ENCODE measurements at regions not wholly inside any gene's neighbourhood (a gene's known extent, or its start where the extent isn't known, plus 50 kb on each side); places are given as distances from the start of the nearest gene placed in this dataset.

- no peaks in the 10 kb centered on the region for H3K9me3 ChIP-seq (replicated peaks; ENCODE audit: control insufficient read depth, insufficient read depth, low read length)
- H3K27ac ChIP-seq (ENCODE audit: insufficient read depth, low read depth, low read length): no peak overlapping the region
- no peaks in the 10 kb centered on the region for H3K4me1 ChIP-seq (ENCODE audit: control insufficient read depth, extremely low read depth, insufficient read depth, low read length)
- H2AFZ ChIP-seq (ENCODE audit: low read depth, low read length): no peak overlapping the region
- CTCF ChIA-PET: no interaction called here
- no peak for FAIRE-seq
- H4K20me1 ChIP-seq (replicated peaks; ENCODE audit: control insufficient read depth, extremely low read depth, insufficient read depth, low read length): no peaks in the 10 kb centered on the region
- intact Hi-C loops (cut with micrococcal nuclease) (no loop called here), dilution Hi-C loops (cut with MboI; ENCODE audit: extremely low pct_ligation_motif_present, low sequenced_read_pairs) (no loop called here)
- no peak overlapping the region for H3K4me2 ChIP-seq (ENCODE audit: insufficient read depth, low read length)
- H3K27me3 ChIP-seq (ENCODE audit: control insufficient read depth in 2 of 2, insufficient read depth in 2 of 2, low read length in 2 of 2): no peaks in the 10 kb centered on the region
- no TSS peak for BruUV-seq (replicated peaks)
- H3K36me3 ChIP-seq (ENCODE audit: control insufficient read depth in 2 of 2, extremely low read depth in 1 of 2, insufficient read depth in 2 of 2, low read length in 2 of 2): no peaks in the 10 kb centered on the region
- no peaks in the 10 kb centered on the region for H3K9me1 ChIP-seq (replicated peaks; ENCODE audit: control insufficient read depth, extremely low read depth, insufficient read depth, low read length)
- H3K79me2 ChIP-seq (ENCODE audit: control insufficient read depth, insufficient read depth, low read length): no peaks in the 10 kb centered on the region
- POLR2A ChIA-PET: no interaction called here
- DNase-seq (ENCODE audit: low read depth, low spot score): no peak
- no peak for TF ChIP-seq POLR2AphosphoS5 (IDR thresholded peaks at IDR 0.05; ENCODE audit: insufficient read depth, low read depth, low read length)
- no peak for TF ChIP-seq CTCF (IDR thresholded peaks at IDR 0.05; ENCODE audit: extremely low read depth in 1 of 2, insufficient read depth in 1 of 2, low read depth in 1 of 2, low read length in 2 of 2)
- no peak for TF ChIP-seq EZH2 (IDR thresholded peaks at IDR 0.05; ENCODE audit: borderline replicate concordance, low read depth, low read length, severe bottlenecking)
- TF ChIP-seq FOS (IDR thresholded peaks at IDR 0.05; ENCODE audit: borderline replicate concordance, insufficient read depth, low read length): no peak
- TF ChIP-seq JUN (IDR thresholded peaks at IDR 0.05; ENCODE audit: borderline replicate concordance, insufficient read depth, insufficient read length, low read depth): no peak
- no peak for TF ChIP-seq GATA2 (IDR thresholded peaks at IDR 0.05; ENCODE audit: insufficient read depth, insufficient read length, low read depth, low read length)
- TF ChIP-seq POLR2A (IDR thresholded peaks at IDR 0.05; ENCODE audit: low read depth, low read length): no peak
- no peak for TF ChIP-seq MAX (IDR thresholded peaks at IDR 0.05; ENCODE audit: insufficient read depth, insufficient read length)
- TF ChIP-seq MYC (IDR thresholded peaks at IDR 0.05; ENCODE audit: low read depth, low read length): no peak
- no peak overlapping the region for H3K9ac ChIP-seq (replicated peaks; ENCODE audit: extremely low read depth, insufficient read depth, low read length)
- H3K4me3 ChIP-seq (replicated peaks in 1 of 3; ENCODE audit: insufficient read depth in 1 of 3, low read depth in 1 of 3, low read length in 3 of 3): no peak overlapping the region
Measured at GRCh38 chr2:67669766-67670165, 272.6 kb downstream of the ETAA1 start.
